ENCODE measurements at regions not wholly inside any gene's neighbourhood (a gene's known extent, or its start where the extent isn't known, plus 50 kb on each side); places are given as distances from the start of the nearest gene placed in this dataset.

DNA sequence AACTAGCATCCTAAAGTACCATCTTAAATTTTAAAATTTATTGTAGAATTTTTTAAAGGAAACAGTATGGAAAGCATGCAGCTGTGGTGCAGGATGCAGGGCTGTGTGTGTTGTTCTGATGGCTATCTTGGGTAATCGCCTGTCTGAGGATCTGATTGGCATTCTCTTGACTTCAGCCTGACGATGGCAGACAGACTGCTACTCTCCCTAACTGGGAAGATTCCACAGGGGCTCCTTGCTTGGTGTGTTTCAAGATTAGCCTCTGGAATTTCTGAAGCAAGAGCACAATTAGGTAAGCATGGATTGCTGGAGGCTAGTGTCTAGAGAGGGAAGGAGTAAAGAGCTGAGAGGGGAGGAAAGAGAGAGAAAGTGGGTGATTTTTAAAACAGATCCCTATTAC, 696.8 kb upstream of the LRFN5 start:
- POLR2A ChIA-PET: no interaction called here
- no peak for DNase-seq (ENCODE audit: low spot score)
- no peak for TF ChIP-seq HNF4G (IDR thresholded peaks at IDR 0.05; ENCODE audit: borderline replicate concordance, low read depth, low read length)
- TF ChIP-seq HNF4G (CRISPR knock-in tag; IDR thresholded peaks at IDR 0.05; ENCODE audit: borderline replicate concordance, low read depth): no peak
- no peak for TF ChIP-seq ZNF101 (CRISPR knock-in tag; IDR thresholded peaks at IDR 0.05; ENCODE audit: borderline replicate concordance, low read depth)
- TF ChIP-seq, protein P1, sequence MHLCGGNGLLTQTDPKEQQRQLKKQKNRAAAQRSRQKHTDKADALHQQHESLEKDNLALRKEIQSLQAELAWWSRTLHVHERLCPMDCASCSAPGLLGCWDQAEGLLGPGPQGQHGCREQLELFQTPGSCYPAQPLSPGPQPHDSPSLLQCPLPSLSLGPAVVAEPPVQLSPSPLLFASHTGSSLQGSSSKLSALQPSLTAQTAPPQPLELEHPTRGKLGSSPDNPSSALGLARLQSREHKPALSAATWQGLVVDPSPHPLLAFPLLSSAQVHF (CRISPR knock-in tag; IDR thresholded peaks at IDR 0.05): no peak
- no peak for TF ChIP-seq ZKSCAN8 (CRISPR knock-in tag; IDR thresholded peaks at IDR 0.05; ENCODE audit: borderline replicate concordance)
- TF ChIP-seq, protein P2, sequence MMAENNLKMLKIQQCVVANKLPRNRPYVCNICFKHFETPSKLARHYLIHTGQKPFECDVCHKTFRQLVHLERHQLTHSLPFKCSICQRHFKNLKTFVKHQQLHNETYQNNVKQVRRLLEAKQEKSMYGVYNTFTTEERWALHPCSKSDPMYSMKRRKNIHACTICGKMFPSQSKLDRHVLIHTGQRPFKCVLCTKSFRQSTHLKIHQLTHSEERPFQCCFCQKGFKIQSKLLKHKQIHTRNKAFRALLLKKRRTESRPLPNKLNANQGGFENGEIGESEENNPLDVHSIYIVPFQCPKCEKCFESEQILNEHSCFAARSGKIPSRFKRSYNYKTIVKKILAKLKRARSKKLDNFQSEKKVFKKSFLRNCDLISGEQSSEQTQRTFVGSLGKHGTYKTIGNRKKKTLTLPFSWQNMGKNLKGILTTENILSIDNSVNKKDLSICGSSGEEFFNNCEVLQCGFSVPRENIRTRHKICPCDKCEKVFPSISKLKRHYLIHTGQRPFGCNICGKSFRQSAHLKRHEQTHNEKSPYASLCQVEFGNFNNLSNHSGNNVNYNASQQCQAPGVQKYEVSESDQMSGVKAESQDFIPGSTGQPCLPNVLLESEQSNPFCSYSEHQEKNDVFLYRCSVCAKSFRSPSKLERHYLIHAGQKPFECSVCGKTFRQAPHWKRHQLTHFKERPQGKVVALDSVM (CRISPR knock-in tag; IDR thresholded peaks at IDR 0.05): no peak
- TF ChIP-seq ZC3H13 (CRISPR knock-in tag; IDR thresholded peaks at IDR 0.05): no peak
- TF ChIP-seq FIP1L1 (IDR thresholded peaks at IDR 0.05; ENCODE audit: borderline replicate concordance, insufficient read depth, low read depth, low read length): no peak
- TF ChIP-seq, protein P3, sequence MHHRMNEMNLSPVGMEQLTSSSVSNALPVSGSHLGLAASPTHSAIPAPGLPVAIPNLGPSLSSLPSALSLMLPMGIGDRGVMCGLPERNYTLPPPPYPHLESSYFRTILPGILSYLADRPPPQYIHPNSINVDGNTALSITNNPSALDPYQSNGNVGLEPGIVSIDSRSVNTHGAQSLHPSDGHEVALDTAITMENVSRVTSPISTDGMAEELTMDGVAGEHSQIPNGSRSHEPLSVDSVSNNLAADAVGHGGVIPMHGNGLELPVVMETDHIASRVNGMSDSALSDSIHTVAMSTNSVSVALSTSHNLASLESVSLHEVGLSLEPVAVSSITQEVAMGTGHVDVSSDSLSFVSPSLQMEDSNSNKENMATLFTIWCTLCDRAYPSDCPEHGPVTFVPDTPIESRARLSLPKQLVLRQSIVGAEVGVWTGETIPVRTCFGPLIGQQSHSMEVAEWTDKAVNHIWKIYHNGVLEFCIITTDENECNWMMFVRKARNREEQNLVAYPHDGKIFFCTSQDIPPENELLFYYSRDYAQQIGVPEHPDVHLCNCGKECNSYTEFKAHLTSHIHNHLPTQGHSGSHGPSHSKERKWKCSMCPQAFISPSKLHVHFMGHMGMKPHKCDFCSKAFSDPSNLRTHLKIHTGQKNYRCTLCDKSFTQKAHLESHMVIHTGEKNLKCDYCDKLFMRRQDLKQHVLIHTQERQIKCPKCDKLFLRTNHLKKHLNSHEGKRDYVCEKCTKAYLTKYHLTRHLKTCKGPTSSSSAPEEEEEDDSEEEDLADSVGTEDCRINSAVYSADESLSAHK (CRISPR knock-in tag; IDR thresholded peaks at IDR 0.05; ENCODE audit: borderline replicate concordance): no peak
- TF ChIP-seq NCOA1 (CRISPR knock-in tag; IDR thresholded peaks at IDR 0.05): no peak
- no peak for TF ChIP-seq SP5 (CRISPR knock-in tag; IDR thresholded peaks at IDR 0.05; ENCODE audit: borderline replicate concordance, low read depth)
- TF ChIP-seq, protein P4, sequence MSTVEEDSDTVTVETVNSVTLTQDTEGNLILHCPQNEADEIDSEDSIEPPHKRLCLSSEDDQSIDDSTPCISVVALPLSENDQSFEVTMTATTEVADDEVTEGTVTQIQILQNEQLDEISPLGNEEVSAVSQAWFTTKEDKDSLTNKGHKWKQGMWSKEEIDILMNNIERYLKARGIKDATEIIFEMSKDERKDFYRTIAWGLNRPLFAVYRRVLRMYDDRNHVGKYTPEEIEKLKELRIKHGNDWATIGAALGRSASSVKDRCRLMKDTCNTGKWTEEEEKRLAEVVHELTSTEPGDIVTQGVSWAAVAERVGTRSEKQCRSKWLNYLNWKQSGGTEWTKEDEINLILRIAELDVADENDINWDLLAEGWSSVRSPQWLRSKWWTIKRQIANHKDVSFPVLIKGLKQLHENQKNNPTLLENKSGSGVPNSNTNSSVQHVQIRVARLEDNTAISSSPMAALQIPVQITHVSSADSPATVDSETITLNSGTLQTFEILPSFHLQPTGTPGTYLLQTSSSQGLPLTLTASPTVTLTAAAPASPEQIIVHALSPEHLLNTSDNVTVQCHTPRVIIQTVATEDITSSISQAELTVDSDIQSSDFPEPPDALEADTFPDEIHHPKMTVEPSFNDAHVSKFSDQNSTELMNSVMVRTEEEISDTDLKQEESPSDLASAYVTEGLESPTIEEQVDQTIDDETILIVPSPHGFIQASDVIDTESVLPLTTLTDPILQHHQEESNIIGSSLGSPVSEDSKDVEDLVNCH (CRISPR knock-in tag; IDR thresholded peaks at IDR 0.05): no peak
- no peak for TF ChIP-seq RELA (CRISPR knock-in tag; IDR thresholded peaks at IDR 0.05)
- no peak for TF ChIP-seq ZNF230 (CRISPR knock-in tag; IDR thresholded peaks at IDR 0.05)
- TF ChIP-seq KAT7 (CRISPR knock-in tag; IDR thresholded peaks at IDR 0.05; ENCODE audit: borderline replicate concordance): no peak
- TF ChIP-seq ZNF564 (CRISPR knock-in tag; IDR thresholded peaks at IDR 0.05): no peak
- no peak for TF ChIP-seq LCORL (IDR thresholded peaks at IDR 0.05)
- TF ChIP-seq LCORL (CRISPR knock-in tag; IDR thresholded peaks at IDR 0.05): no peak
- TF ChIP-seq, protein P5, sequence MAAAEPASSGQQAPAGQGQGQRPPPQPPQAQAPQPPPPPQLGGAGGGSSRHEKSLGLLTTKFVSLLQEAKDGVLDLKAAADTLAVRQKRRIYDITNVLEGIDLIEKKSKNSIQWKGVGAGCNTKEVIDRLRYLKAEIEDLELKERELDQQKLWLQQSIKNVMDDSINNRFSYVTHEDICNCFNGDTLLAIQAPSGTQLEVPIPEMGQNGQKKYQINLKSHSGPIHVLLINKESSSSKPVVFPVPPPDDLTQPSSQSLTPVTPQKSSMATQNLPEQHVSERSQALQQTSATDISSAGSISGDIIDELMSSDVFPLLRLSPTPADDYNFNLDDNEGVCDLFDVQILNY (CRISPR knock-in tag; conservative IDR thresholded peaks at IDR 0.05): no peak

More for the DNA sequence above, 696.8 kb upstream of the LRFN5 start:
- Histone ChIP-seq H2AFZ (ENCODE audit: low read length) (no peak overlapping the region), H3K27ac (ENCODE audit: extremely low read length, insufficient read depth, low read length) (no peak overlapping the region), H3K4me1 (ENCODE audit: insufficient read depth, low read length) (no peaks in the 10 kb centered on the region), H3K9ac (ENCODE audit: insufficient read depth, low read depth, low read length) (no peak overlapping the region), H3K27me3 (ENCODE audit: control insufficient read depth in 1 of 2, insufficient read depth in 2 of 2, low read length in 2 of 2) (no peaks in the 10 kb centered on the region), H3K4me3 (replicated peaks in 1 of 3; ENCODE audit: insufficient read depth in 1 of 3, low read depth in 2 of 3, low read length in 3 of 3) (no peak overlapping the region), H3K79me2 (ENCODE audit: insufficient read depth, low read length) (no peaks in the 10 kb centered on the region), H4K20me1 (ENCODE audit: insufficient read depth, low read length) (no peaks in the 10 kb centered on the region), H3K36me3 (replicated peaks in 1 of 2; ENCODE audit: control insufficient read depth in 1 of 2, insufficient read depth in 2 of 2, low read length in 2 of 2) (no peaks in the 10 kb centered on the region), H3K9me3 (ENCODE audit: low read length) (peaks cover 76% of the 10 kb centered on the region), H3K4me2 (ENCODE audit: low read depth, low read length) (no peak overlapping the region)
- FAIRE-seq: no peak
- in situ Hi-C loops (cut with HindIII; ENCODE audit: extremely low pct_ligation_motif_present, low pct_unique_long_range_greater_than_20kb): no loop called here
- BruUV-seq (replicated peaks): no TSS peak
- CTCF ChIA-PET (ENCODE audit: low intra/inter-chr PET ratio, low total read pairs): no interaction called here
- WGBS (ENCODE audit: low lambda C conversion rate): 1% methylated on average over 2 of the region's 2 CpGs
- no peak for ATAC-seq
- intact Hi-C loops (cut with micrococcal nuclease; ENCODE audit: unreplicated experiment): no loop called here

Measured in HepG2 (cell line).